ENCODE measurements at regions not wholly inside any gene's neighbourhood (a gene's known extent, or its start where the extent isn't known, plus 50 kb on each side); places are given as distances from the start of the nearest gene placed in this dataset.

DNA sequence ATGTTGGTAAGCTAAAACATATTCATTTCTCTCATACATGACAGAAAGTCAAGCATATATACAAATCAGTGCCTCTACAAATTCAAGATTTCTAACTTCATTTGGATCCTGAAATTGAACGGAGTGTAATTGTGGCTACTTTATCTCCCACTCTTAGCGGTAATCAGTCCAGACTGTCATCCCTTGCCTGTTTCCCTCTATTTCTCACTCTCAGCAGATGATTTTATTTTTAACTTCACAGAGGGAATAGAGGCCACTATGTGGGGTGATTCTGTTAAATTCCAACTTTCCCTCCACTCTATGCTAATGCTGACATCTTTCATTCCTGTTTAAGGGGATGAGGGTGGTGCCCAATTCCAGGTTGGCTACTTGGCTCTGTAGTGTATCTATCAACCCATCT lies 153.8 kb upstream of the KCNN2 start:
- intact Hi-C loops (cut with micrococcal nuclease; ENCODE audit: unreplicated experiment): no loop called here
- no TSS peak for BruUV-seq (replicated peaks)
- no peaks in the 10 kb centered on the region for H3K36me3 ChIP-seq (ENCODE audit: control insufficient read depth, insufficient read depth, low read length)
- CTCF ChIA-PET: no interaction called here
- no peaks in the 10 kb centered on the region for H3K9me3 ChIP-seq
- H3K4me3 ChIP-seq (ENCODE audit: low read depth, low read length): no peak overlapping the region
- Mint-ChIP-seq H3K4me1 (ENCODE audit: low read depth, unreplicated experiment) (no peaks in the 10 kb centered on the region), H3K36me3 (ENCODE audit: insufficient read depth, unreplicated experiment) (no peaks in the 10 kb centered on the region), H3K27ac (ENCODE audit: unreplicated experiment) (no peak overlapping the region), H3K9me3 (ENCODE audit: unreplicated experiment) (no peaks in the 10 kb centered on the region), H3K27me3 (ENCODE audit: insufficient read depth, unreplicated experiment) (peaks cover 10% of the 10 kb centered on the region), H3K4me3 (ENCODE audit: unreplicated experiment) (no peak overlapping the region)
- H3K4me1 ChIP-seq: no peaks in the 10 kb centered on the region
- POLR2A ChIA-PET: no interaction called here
- TF ChIP-seq, protein P1, sequence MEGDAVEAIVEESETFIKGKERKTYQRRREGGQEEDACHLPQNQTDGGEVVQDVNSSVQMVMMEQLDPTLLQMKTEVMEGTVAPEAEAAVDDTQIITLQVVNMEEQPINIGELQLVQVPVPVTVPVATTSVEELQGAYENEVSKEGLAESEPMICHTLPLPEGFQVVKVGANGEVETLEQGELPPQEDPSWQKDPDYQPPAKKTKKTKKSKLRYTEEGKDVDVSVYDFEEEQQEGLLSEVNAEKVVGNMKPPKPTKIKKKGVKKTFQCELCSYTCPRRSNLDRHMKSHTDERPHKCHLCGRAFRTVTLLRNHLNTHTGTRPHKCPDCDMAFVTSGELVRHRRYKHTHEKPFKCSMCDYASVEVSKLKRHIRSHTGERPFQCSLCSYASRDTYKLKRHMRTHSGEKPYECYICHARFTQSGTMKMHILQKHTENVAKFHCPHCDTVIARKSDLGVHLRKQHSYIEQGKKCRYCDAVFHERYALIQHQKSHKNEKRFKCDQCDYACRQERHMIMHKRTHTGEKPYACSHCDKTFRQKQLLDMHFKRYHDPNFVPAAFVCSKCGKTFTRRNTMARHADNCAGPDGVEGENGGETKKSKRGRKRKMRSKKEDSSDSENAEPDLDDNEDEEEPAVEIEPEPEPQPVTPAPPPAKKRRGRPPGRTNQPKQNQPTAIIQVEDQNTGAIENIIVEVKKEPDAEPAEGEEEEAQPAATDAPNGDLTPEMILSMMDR (IDR thresholded peaks at IDR 0.05; ENCODE audit: insufficient read depth in 1 of 2, low read depth in 1 of 2, low read length in 1 of 2, severe bottlenecking in 1 of 2, unreplicated experiment in 1 of 2): no peak
- no peak for DNase-seq
- H3K27me3 ChIP-seq (replicated peaks; ENCODE audit: control insufficient read depth, insufficient read depth, low read length): no peaks in the 10 kb centered on the region

DNA sequence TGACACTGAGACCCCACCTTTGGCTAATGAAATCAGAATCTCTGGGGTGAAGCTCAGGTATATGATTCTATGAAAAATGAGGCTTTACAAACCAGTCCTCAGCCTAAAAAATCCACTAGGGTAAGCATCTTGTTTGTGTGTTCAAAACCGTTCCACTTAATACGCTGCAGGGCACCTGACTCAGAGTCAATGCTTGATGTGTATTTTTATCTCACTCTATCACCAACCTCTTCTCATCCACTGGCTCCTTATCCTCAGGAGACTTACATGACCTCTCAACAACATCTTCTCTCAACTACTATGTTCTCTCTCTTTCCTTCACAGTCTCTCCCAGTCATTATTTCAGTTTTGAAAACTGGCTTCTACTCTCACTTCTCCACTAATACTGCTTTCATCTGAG lies 153.3 kb upstream of the KCNN2 start:
- Mint-ChIP-seq H3K4me1 (ENCODE audit: low read depth, unreplicated experiment) (no peaks in the 10 kb centered on the region), H3K9me3 (ENCODE audit: unreplicated experiment) (no peaks in the 10 kb centered on the region), H3K27me3 (ENCODE audit: insufficient read depth, unreplicated experiment) (peaks cover 10% of the 10 kb centered on the region), H3K36me3 (ENCODE audit: insufficient read depth, unreplicated experiment) (no peaks in the 10 kb centered on the region), H3K4me3 (ENCODE audit: unreplicated experiment) (no peak overlapping the region), H3K27ac (ENCODE audit: unreplicated experiment) (no peak overlapping the region)
- H3K4me3 ChIP-seq (ENCODE audit: low read depth, low read length): no peak overlapping the region
- CTCF ChIA-PET: no interaction called here
- no peaks in the 10 kb centered on the region for H3K9me3 ChIP-seq
- POLR2A ChIA-PET: no interaction called here
- DNase-seq: no peak
- BruUV-seq (replicated peaks): no TSS peak
- no peaks in the 10 kb centered on the region for H3K27me3 ChIP-seq (replicated peaks; ENCODE audit: control insufficient read depth, insufficient read depth, low read length)
- no peaks in the 10 kb centered on the region for H3K4me1 ChIP-seq
- intact Hi-C loops (cut with micrococcal nuclease; ENCODE audit: unreplicated experiment): no loop called here
- TF ChIP-seq, protein P1 (IDR thresholded peaks at IDR 0.05; ENCODE audit: insufficient read depth in 1 of 2, low read depth in 1 of 2, low read length in 1 of 2, severe bottlenecking in 1 of 2, unreplicated experiment in 1 of 2): no peak
- H3K36me3 ChIP-seq (ENCODE audit: control insufficient read depth, insufficient read depth, low read length): no peaks in the 10 kb centered on the region

DNA sequence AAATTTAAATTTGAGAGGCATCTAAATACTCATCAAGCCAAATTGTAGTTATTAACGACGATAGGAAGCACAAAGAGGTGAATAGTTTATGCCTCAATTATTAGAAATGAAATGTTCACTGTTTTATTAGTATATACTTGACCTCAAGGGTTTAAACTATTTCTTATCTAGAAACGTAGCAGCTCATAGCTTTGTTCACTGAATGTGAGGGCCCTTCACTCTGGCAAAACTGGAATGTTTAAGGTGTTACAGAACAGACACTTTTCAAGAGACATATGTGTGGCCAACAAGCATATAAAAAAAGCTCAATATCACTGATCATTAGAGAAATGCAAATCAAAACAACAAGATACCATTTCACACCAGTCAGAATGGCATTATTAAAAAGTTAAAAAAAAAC lies 151.2 kb upstream of the KCNN2 start:
- Mint-ChIP-seq H3K4me3 (ENCODE audit: unreplicated experiment) (no peak overlapping the region), H3K27me3 (ENCODE audit: insufficient read depth, unreplicated experiment) (peaks cover 10% of the 10 kb centered on the region), H3K9me3 (ENCODE audit: unreplicated experiment) (no peaks in the 10 kb centered on the region), H3K27ac (ENCODE audit: unreplicated experiment) (no peak overlapping the region), H3K36me3 (ENCODE audit: insufficient read depth, unreplicated experiment) (no peaks in the 10 kb centered on the region), H3K4me1 (ENCODE audit: low read depth, unreplicated experiment) (no peaks in the 10 kb centered on the region)
- intact Hi-C loops (cut with micrococcal nuclease; ENCODE audit: unreplicated experiment): no loop called here
- ChIA-PET POLR2A (no interaction called here), CTCF (no interaction called here)
- Histone ChIP-seq H3K4me1 (no peaks in the 10 kb centered on the region), H3K4me3 (ENCODE audit: low read depth, low read length) (no peak overlapping the region), H3K27me3 (replicated peaks; ENCODE audit: control insufficient read depth, insufficient read depth, low read length) (no peaks in the 10 kb centered on the region), H3K9me3 (no peaks in the 10 kb centered on the region), H3K36me3 (ENCODE audit: control insufficient read depth, insufficient read depth, low read length) (no peaks in the 10 kb centered on the region)
- DNase-seq: no peak
- TF ChIP-seq, protein P1 (IDR thresholded peaks at IDR 0.05; ENCODE audit: insufficient read depth in 1 of 2, low read depth in 1 of 2, low read length in 1 of 2, severe bottlenecking in 1 of 2, unreplicated experiment in 1 of 2): no peak
- no TSS peak for BruUV-seq (replicated peaks)
